ENCODE measurements at regions not wholly inside any gene's neighbourhood (a gene's known extent, or its start where the extent isn't known, plus 50 kb on each side); places are given as distances from the start of the nearest gene placed in this dataset.

GRCh38 chr3:177512945-177513814 lies 315.9 kb upstream of the TBL1XR1 start:
- Mint-ChIP-seq H3K4me3 (no peak overlapping the region), H3K4me1 (no peaks in the 10 kb centered on the region), H3K36me3 (no peaks in the 10 kb centered on the region), H3K27me3 (no peaks in the 10 kb centered on the region), H3K9me3 (no peaks in the 10 kb centered on the region), H3K27ac (no peak overlapping the region)

GRCh38 chr3:177513815-177514610 lies 316.7 kb upstream of the TBL1XR1 start:
- Mint-ChIP-seq H3K9me3 (no peaks in the 10 kb centered on the region), H3K36me3 (no peaks in the 10 kb centered on the region), H3K4me1 (no peaks in the 10 kb centered on the region), H3K27me3 (no peaks in the 10 kb centered on the region), H3K4me3 (no peak overlapping the region), H3K27ac (no peak overlapping the region)

GRCh38 chr3:177514611-177515499 lies 317.6 kb upstream of the TBL1XR1 start:
- H3K36me3 Mint-ChIP-seq, result no peaks in the 10 kb centered on the region
- no peaks in the 10 kb centered on the region for H3K27me3 Mint-ChIP-seq
- no peaks in the 10 kb centered on the region for H3K4me1 Mint-ChIP-seq
- no peaks in the 10 kb centered on the region for H3K9me3 Mint-ChIP-seq
- no peak overlapping the region for H3K4me3 Mint-ChIP-seq
- no peak overlapping the region for H3K27ac Mint-ChIP-seq

GRCh38 chr3:177515786-177516157 lies 318.5 kb upstream of the TBL1XR1 start:
- Mint-ChIP-seq H3K27me3 (no peaks in the 10 kb centered on the region), H3K9me3 (no peaks in the 10 kb centered on the region), H3K36me3 (no peaks in the 10 kb centered on the region), H3K27ac (no peak overlapping the region), H3K4me1 (no peaks in the 10 kb centered on the region), H3K4me3 (no peak overlapping the region)

- no peaks in the 10 kb centered on the region for H3K36me3 Mint-ChIP-seq
- H3K4me1 Mint-ChIP-seq, result no peaks in the 10 kb centered on the region
- no peaks in the 10 kb centered on the region for H3K27me3 Mint-ChIP-seq
- H3K4me3 Mint-ChIP-seq, result no peak overlapping the region
- H3K27ac Mint-ChIP-seq, result no peak overlapping the region
- no peaks in the 10 kb centered on the region for H3K9me3 Mint-ChIP-seq
These were observed 319.1 kb upstream of the TBL1XR1 start for GRCh38 chr3:177516158-177517011.

GRCh38 chr3:177517906-177518305 lies 320.6 kb upstream of the TBL1XR1 start:
- no peak overlapping the region for H3K27ac Mint-ChIP-seq
- no peaks in the 10 kb centered on the region for H3K4me1 Mint-ChIP-seq
- H3K36me3 Mint-ChIP-seq, result no peaks in the 10 kb centered on the region
- H3K27me3 Mint-ChIP-seq, result no peaks in the 10 kb centered on the region
- no peak overlapping the region for H3K4me3 Mint-ChIP-seq
- H3K9me3 Mint-ChIP-seq, result no peaks in the 10 kb centered on the region

- H3K27me3 Mint-ChIP-seq, result no peaks in the 10 kb centered on the region
- H3K9me3 Mint-ChIP-seq, result no peaks in the 10 kb centered on the region
- no peaks in the 10 kb centered on the region for H3K36me3 Mint-ChIP-seq
- no peak overlapping the region for H3K4me3 Mint-ChIP-seq
- peaks cover 9% of the 10 kb centered on the region for H3K4me1 Mint-ChIP-seq
- H3K27ac Mint-ChIP-seq, result no peak overlapping the region
These were observed 322.3 kb upstream of the TBL1XR1 start for GRCh38 chr3:177519588-177519987.

- Mint-ChIP-seq H3K27me3 (no peaks in the 10 kb centered on the region), H3K4me1 (peaks cover 18% of the 10 kb centered on the region), H3K9me3 (peaks cover 5% of the 10 kb centered on the region), H3K4me3 (no peak overlapping the region), H3K27ac (no peak overlapping the region), H3K36me3 (peaks cover 1% of the 10 kb centered on the region)
These were observed 324.0 kb upstream of the TBL1XR1 start for GRCh38 chr3:177521305-177521704.

- peaks cover 18% of the 10 kb centered on the region for H3K4me1 Mint-ChIP-seq
- H3K27ac Mint-ChIP-seq, result no peak overlapping the region
These were observed 324.8 kb upstream of the TBL1XR1 start for GRCh38 chr3:177522051-177522450.

GRCh38 chr3:177523067-177523675 lies 325.9 kb upstream of the TBL1XR1 start:
- Mint-ChIP-seq H3K27ac (no peak overlapping the region), H3K36me3 (peaks cover 1% of the 10 kb centered on the region), H3K4me3 (no peak overlapping the region), H3K4me1 (peaks cover 18% of the 10 kb centered on the region), H3K27me3 (no peaks in the 10 kb centered on the region), H3K9me3 (peaks cover 5% of the 10 kb centered on the region)

More at GRCh38 chr3:177522051-177522450, 324.8 kb upstream of the TBL1XR1 start:
- no peaks in the 10 kb centered on the region for H3K27me3 Mint-ChIP-seq
- peaks cover 5% of the 10 kb centered on the region for H3K9me3 Mint-ChIP-seq
- H3K36me3 Mint-ChIP-seq, result peaks cover 1% of the 10 kb centered on the region
- H3K4me3 Mint-ChIP-seq, result no peak overlapping the region

GRCh38 chr3:177523872-177524438 lies 326.7 kb upstream of the TBL1XR1 start:
- H3K36me3 Mint-ChIP-seq, result peaks cover 1% of the 10 kb centered on the region
- H3K27me3 Mint-ChIP-seq, result no peaks in the 10 kb centered on the region
- peaks cover 25% of the 10 kb centered on the region for H3K4me1 Mint-ChIP-seq
- no peak overlapping the region for H3K27ac Mint-ChIP-seq
- H3K9me3 Mint-ChIP-seq, result peaks cover 5% of the 10 kb centered on the region
- no peak overlapping the region for H3K4me3 Mint-ChIP-seq

GRCh38 chr3:177524742-177525141 lies 327.5 kb upstream of the TBL1XR1 start:
- H3K36me3 Mint-ChIP-seq, result peaks cover 1% of the 10 kb centered on the region
- no peak overlapping the region for H3K27ac Mint-ChIP-seq
- no peaks in the 10 kb centered on the region for H3K27me3 Mint-ChIP-seq
- H3K4me3 Mint-ChIP-seq, result no peak overlapping the region
- H3K4me1 Mint-ChIP-seq, result peaks cover 29% of the 10 kb centered on the region
- peaks cover 5% of the 10 kb centered on the region for H3K9me3 Mint-ChIP-seq

- H3K27me3 Mint-ChIP-seq, result no peaks in the 10 kb centered on the region
- no peak overlapping the region for H3K27ac Mint-ChIP-seq
- H3K4me3 Mint-ChIP-seq, result no peak overlapping the region
These were observed 328.1 kb upstream of the TBL1XR1 start for GRCh38 chr3:177525414-177525813.

More at GRCh38 chr3:177525414-177525813, 328.1 kb upstream of the TBL1XR1 start:
- peaks cover 5% of the 10 kb centered on the region for H3K9me3 Mint-ChIP-seq
- H3K4me1 Mint-ChIP-seq, result peaks cover 29% of the 10 kb centered on the region
- peaks cover 1% of the 10 kb centered on the region for H3K36me3 Mint-ChIP-seq

All from activated naive CD4-positive, alpha-beta T cell treated with anti-CD3 and anti-CD28 coated beads, Interleukin-2, amount 50 U/mL, for 24 hours (primary cell).